ENCODE measurements at regions not wholly inside any gene's neighbourhood (a gene's known extent, or its start where the extent isn't known, plus 50 kb on each side); places are given as distances from the start of the nearest gene placed in this dataset.
A peak's percentile ranks its signal among the peaks of the same experiment; 100 is the strongest.

- Histone ChIP-seq H3K9ac (ENCODE audit: low read length) (no peak overlapping the region), H3K27ac (ENCODE audit: low read length in 2 of 2) (no peak overlapping the region), H3K4me1 (ENCODE audit: control insufficient read depth in 2 of 2, insufficient read depth in 2 of 2, low read length in 2 of 2) (peaks cover 22% of the 10 kb centered on the region in 2 donors), H4K20me1 (ENCODE audit: control insufficient read depth, insufficient read depth, low read length, poor library complexity, severe bottlenecking) (no peaks in the 10 kb centered on the region), H3K27me3 (replicated peaks in 1 of 4; ENCODE audit: control extremely low read depth in 1 of 4, control insufficient read depth in 3 of 4, insufficient read depth in 4 of 4, low read length in 3 of 4) (no peaks in the 10 kb centered on the region), H3K9me3 (ENCODE audit: control extremely low read depth in 1 of 3, control insufficient read depth in 2 of 3, insufficient read depth in 1 of 3, low read length in 2 of 3) (peaks cover 1 to 9% (median 2%) of the 10 kb centered on the region in 3 donors), H3K4me2 (replicated peaks; ENCODE audit: low read depth, low read length, poor library complexity, severe bottlenecking) (no peak overlapping the region), H2AFZ (ENCODE audit: insufficient read depth, low read depth, low read length, poor library complexity, severe bottlenecking) (no peak overlapping the region), H3K79me2 (ENCODE audit: control insufficient read depth, insufficient read depth, low read length) (no peaks in the 10 kb centered on the region), H3K4me3 (ENCODE audit: control extremely low read depth in 1 of 5, extremely low read depth in 1 of 5, insufficient read depth in 1 of 5, low read depth in 2 of 5, low read length in 4 of 5) (no peak overlapping the region), H3K36me3 (replicated peaks in 1 of 2; ENCODE audit: control extremely low read depth in 1 of 2, control insufficient read depth in 1 of 2, extremely low read depth in 1 of 2, insufficient read depth in 2 of 2, low read length in 1 of 2) (no peaks in the 10 kb centered on the region)
- Mint-ChIP-seq H3K27ac (no peak overlapping the region), H3K9me3 (ENCODE audit: insufficient read depth) (no peaks in the 10 kb centered on the region), H3K27me3 (peaks cover 3% of the 10 kb centered on the region), H3K4me1 (peaks cover 24% of the 10 kb centered on the region), H3K4me3 (no peak overlapping the region)
- no peak for TF ChIP-seq EZH2 (IDR thresholded peaks at IDR 0.05; ENCODE audit: borderline replicate concordance, insufficient read depth, low read depth, low read length, poor library complexity, severe bottlenecking)
- no peak for TF ChIP-seq CTCF (IDR thresholded peaks at IDR 0.05)
- intact Hi-C loops (cut with micrococcal nuclease), result no loop called here
- 85% methylated on average over 1 of the region's 2 CpGs for WGBS (ENCODE audit: insufficient coverage)
- ATAC-seq (ENCODE audit: low read depth) (peak; percentile 57), DNase-seq (peak; percentile 66)
- CTCF ChIA-PET, result no interaction called here
- POLR2A ChIA-PET, result no interaction called here
Observed at GRCh38 chr13:33362986-33363727, 77.6 kb upstream of the STARD13 start.

GRCh38 chr13:33364192-33364591 lies 78.6 kb upstream of the STARD13 start:
- H3K36me3 ChIP-seq (replicated peaks in 1 of 2; ENCODE audit: control extremely low read depth in 1 of 2, control insufficient read depth in 1 of 2, extremely low read depth in 1 of 2, insufficient read depth in 2 of 2, low read length in 1 of 2), result no peaks in the 10 kb centered on the region
- no peak overlapping the region for H3K4me2 ChIP-seq (replicated peaks; ENCODE audit: low read depth, low read length, poor library complexity, severe bottlenecking)
- Mint-ChIP-seq H3K4me1 (peaks cover 30% of the 10 kb centered on the region), H3K27me3 (no peaks in the 10 kb centered on the region), H3K9me3 (ENCODE audit: insufficient read depth) (no peaks in the 10 kb centered on the region), H3K27ac (no peak overlapping the region), H3K4me3 (no peak overlapping the region)
- H2AFZ ChIP-seq (ENCODE audit: insufficient read depth, low read depth, low read length, poor library complexity, severe bottlenecking), result no peak overlapping the region
- H3K4me1 ChIP-seq (ENCODE audit: control insufficient read depth in 2 of 2, insufficient read depth in 2 of 2, low read length in 2 of 2), result peaks cover 25 to 28% of the 10 kb centered on the region in 2 donors
- no peaks in the 10 kb centered on the region for H4K20me1 ChIP-seq (ENCODE audit: control insufficient read depth, insufficient read depth, low read length, poor library complexity, severe bottlenecking)
- H3K9me3 ChIP-seq (ENCODE audit: control extremely low read depth in 1 of 3, control insufficient read depth in 2 of 3, insufficient read depth in 1 of 3, low read length in 2 of 3), result peaks cover 1 to 5% (median 2%) of the 10 kb centered on the region in 3 donors
- 100% methylated on average over 2 of the region's 5 CpGs for WGBS (ENCODE audit: insufficient coverage)
- no peak overlapping the region for H3K4me3 ChIP-seq (ENCODE audit: control extremely low read depth in 1 of 5, extremely low read depth in 1 of 5, insufficient read depth in 1 of 5, low read depth in 2 of 5, low read length in 4 of 5)
- H3K27me3 ChIP-seq (replicated peaks in 1 of 4; ENCODE audit: control extremely low read depth in 1 of 4, control insufficient read depth in 3 of 4, insufficient read depth in 4 of 4, low read length in 3 of 4), result no peaks in the 10 kb centered on the region
- POLR2A ChIA-PET, result no interaction called here
- no peaks in the 10 kb centered on the region for H3K79me2 ChIP-seq (ENCODE audit: control insufficient read depth, insufficient read depth, low read length)
- no peak for DNase-seq
- no peak overlapping the region for H3K9ac ChIP-seq (ENCODE audit: low read length)
- CTCF ChIA-PET, result no interaction called here
- intact Hi-C loops (cut with micrococcal nuclease), result no loop called here
- TF ChIP-seq CTCF (IDR thresholded peaks at IDR 0.05) (no peak), EZH2 (IDR thresholded peaks at IDR 0.05; ENCODE audit: borderline replicate concordance, insufficient read depth, low read depth, low read length, poor library complexity, severe bottlenecking) (no peak)
- H3K27ac ChIP-seq (ENCODE audit: low read length in 2 of 2), result no peak overlapping the region
- ATAC-seq (ENCODE audit: low read depth), result no peak

All from B cell (primary cell).